HEK293T (cell line): ENCODE measurements at regions not wholly inside any gene's neighbourhood (a gene's known extent, or its start where the extent isn't known, plus 50 kb on each side); places are given as distances from the start of the nearest gene placed in this dataset.

ENCODE experiments used
- ARNT ChIP-seq: fragments of 450-650 bp; IDR thresholded peaks from 2 replicates; pipeline ENCODE4 v1.6.1; 2017; ENCODE audit warnings: mild to moderate bottlenecking
- BHLHE40 ChIP-seq: fragments of 450-650 bp; IDR thresholded peaks from 2 replicates; pipeline ENCODE4 v1.6.1; 2016; ENCODE audit warnings: mild to moderate bottlenecking, moderate library complexity, borderline replicate concordance
- ELF4 ChIP-seq: fragments of 450-650 bp; IDR thresholded peaks from 2 replicates; pipeline ENCODE4 v1.6.1; 2017; ENCODE audit warnings: antibody characterized with exemption
- FOXA1 ChIP-seq: fragments of 450-650 bp; IDR thresholded peaks from 2 replicates; pipeline ENCODE4 v1.6.1; 2016; ENCODE audit warnings: mild to moderate bottlenecking
- FOXK2 ChIP-seq: fragments of 450-650 bp; IDR thresholded peaks from 2 replicates; pipeline ENCODE4 v1.6.1; 2016; ENCODE audit warnings: mild to moderate bottlenecking
- FOXM1 ChIP-seq: fragments of 450-650 bp; IDR thresholded peaks from 2 replicates; pipeline ENCODE4 v1.6.1; 2017; ENCODE audit warnings: mild to moderate bottlenecking, borderline replicate concordance
- HDGF ChIP-seq: fragments of 450-650 bp; IDR thresholded peaks from 2 replicates; pipeline ENCODE4 v1.6.1; 2017; ENCODE audit warnings: antibody characterized with exemption, borderline replicate concordance
- L3MBTL2 ChIP-seq: fragments of 450-650 bp; conservative IDR thresholded peaks from 2 replicates; pipeline ENCODE4 v1.6.1; 2016; ENCODE audit warnings: mild to moderate bottlenecking
- NFRKB ChIP-seq: fragments of 450-650 bp; IDR thresholded peaks from 2 replicates; pipeline ENCODE4 v1.6.1; 2016; ENCODE audit warnings: mild to moderate bottlenecking, moderate library complexity
- SP1 ChIP-seq: fragments of 450-650 bp; IDR thresholded peaks from 2 replicates; pipeline ENCODE4 v1.6.1; 2017
- SUZ12 ChIP-seq: fragments of 450-650 bp; IDR thresholded peaks from 2 replicates; pipeline ENCODE4 v1.6.1; 2016; ENCODE audit warnings: mild to moderate bottlenecking
- TARDBP ChIP-seq: fragments of 450-650 bp; IDR thresholded peaks from 2 replicates; pipeline ENCODE4 v1.6.1; 2016
- ZNF384 ChIP-seq: fragments of 450-650 bp; IDR thresholded peaks from 2 replicates; pipeline ENCODE4 v1.6.1; 2016
- TF ChIP-seq, protein P1 (sequence below): fragments of 450-650 bp; IDR thresholded peaks from 2 replicates; pipeline ENCODE4 v1.6.1; 2016

DNA sequence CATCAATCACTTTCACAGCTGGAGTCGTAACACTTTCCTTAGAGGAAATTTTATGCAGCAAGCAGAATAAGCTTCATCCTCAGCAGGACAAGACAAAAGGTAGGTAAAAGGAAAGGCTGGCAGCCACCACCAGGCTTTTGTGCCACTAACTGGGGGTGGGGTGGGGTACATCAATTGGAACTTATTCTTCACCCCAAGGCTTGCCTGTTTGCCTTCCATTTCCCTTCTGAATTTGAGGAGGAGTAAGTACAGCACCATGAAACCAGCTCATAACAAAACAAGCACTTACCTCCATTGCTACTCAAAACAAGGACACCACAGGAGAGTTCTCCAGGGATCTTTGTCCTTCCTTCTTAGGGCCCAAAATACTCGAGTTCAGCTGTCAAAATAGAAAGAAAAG, 296.8 kb downstream of the ARRDC4 start:
- TF ChIP-seq L3MBTL2, result no peak
- TF ChIP-seq ELF4, result no peak
- TF ChIP-seq FOXM1, result no peak
- no peak for TF ChIP-seq FOXK2
- TF ChIP-seq, protein P1, sequence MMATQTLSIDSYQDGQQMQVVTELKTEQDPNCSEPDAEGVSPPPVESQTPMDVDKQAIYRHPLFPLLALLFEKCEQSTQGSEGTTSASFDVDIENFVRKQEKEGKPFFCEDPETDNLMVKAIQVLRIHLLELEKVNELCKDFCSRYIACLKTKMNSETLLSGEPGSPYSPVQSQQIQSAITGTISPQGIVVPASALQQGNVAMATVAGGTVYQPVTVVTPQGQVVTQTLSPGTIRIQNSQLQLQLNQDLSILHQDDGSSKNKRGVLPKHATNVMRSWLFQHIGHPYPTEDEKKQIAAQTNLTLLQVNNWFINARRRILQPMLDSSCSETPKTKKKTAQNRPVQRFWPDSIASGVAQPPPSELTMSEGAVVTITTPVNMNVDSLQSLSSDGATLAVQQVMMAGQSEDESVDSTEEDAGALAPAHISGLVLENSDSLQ, result no peak
- no peak for TF ChIP-seq ARNT
- no peak for TF ChIP-seq SP1
- TF ChIP-seq SUZ12, result no peak
- no peak for TF ChIP-seq HDGF
- TF ChIP-seq BHLHE40, result no peak
- TF ChIP-seq FOXA1, result no peak
- no peak for TF ChIP-seq TARDBP
- no peak for TF ChIP-seq ZNF384
- TF ChIP-seq NFRKB, result no peak
